ENCODE measurements at regions not wholly inside any gene's neighbourhood (a gene's known extent, or its start where the extent isn't known, plus 50 kb on each side); places are given as distances from the start of the nearest gene placed in this dataset.

DNA sequence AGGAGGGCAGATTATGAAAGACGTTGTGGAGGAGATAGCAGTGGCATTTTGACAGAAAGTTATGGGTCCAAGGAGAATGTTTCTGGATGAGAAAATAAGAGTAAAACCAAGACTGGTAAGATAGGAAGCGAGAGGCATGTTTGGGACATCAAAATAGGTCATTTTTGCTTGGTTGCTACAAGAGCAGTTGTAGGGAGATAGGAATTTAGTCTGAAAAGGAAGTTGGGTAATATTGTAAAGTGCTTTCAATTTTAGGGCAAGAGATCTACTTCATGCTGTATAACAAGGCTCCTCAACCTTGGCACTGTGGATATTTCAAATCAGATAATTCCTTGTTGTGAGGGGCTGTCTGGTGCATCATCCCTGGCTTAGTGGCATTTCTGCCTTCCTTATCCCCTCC, 118.0 kb upstream of the DPH6 start:
- TF ChIP-seq, protein P1, sequence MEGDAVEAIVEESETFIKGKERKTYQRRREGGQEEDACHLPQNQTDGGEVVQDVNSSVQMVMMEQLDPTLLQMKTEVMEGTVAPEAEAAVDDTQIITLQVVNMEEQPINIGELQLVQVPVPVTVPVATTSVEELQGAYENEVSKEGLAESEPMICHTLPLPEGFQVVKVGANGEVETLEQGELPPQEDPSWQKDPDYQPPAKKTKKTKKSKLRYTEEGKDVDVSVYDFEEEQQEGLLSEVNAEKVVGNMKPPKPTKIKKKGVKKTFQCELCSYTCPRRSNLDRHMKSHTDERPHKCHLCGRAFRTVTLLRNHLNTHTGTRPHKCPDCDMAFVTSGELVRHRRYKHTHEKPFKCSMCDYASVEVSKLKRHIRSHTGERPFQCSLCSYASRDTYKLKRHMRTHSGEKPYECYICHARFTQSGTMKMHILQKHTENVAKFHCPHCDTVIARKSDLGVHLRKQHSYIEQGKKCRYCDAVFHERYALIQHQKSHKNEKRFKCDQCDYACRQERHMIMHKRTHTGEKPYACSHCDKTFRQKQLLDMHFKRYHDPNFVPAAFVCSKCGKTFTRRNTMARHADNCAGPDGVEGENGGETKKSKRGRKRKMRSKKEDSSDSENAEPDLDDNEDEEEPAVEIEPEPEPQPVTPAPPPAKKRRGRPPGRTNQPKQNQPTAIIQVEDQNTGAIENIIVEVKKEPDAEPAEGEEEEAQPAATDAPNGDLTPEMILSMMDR (IDR thresholded peaks at IDR 0.05) = no peak
- TF ChIP-seq EZH2 (IDR thresholded peaks at IDR 0.05) (no peak), EZH2phosphoT487 (IDR thresholded peaks at IDR 0.05) (no peak)

Data from neural progenitor cell (in vitro differentiated cells).